ENCODE measurements at regions not wholly inside any gene's neighbourhood (a gene's known extent, or its start where the extent isn't known, plus 50 kb on each side); places are given as distances from the start of the nearest gene placed in this dataset.
"Not testable (repeated sequence)": the region's sequence is repeated elsewhere in the genome, so short reads cannot be mapped to it uniquely, and the experiment has no call there.

GRCh38 chr13:78137404-78138142, 218.9 kb upstream of the EDNRB start:
- peak in 1 of 2 experiments; percentile 51 for DNase-seq

- DNase-seq: no peak
Measured at GRCh38 chr13:78136966-78137365, 218.3 kb upstream of the EDNRB start.

- no peak for DNase-seq
Measured at GRCh38 chr13:78133511-78133910, 214.9 kb upstream of the EDNRB start.

GRCh38 chr13:78131811-78132210, 213.2 kb upstream of the EDNRB start:
- no peak for DNase-seq

GRCh38 chr13:78131346-78131745, 212.7 kb upstream of the EDNRB start:
- no peak for DNase-seq

- DNase-seq: no peak
Measured at GRCh38 chr13:78129823-78130222, 211.2 kb upstream of the EDNRB start.

GRCh38 chr13:78129359-78129758, 210.7 kb upstream of the EDNRB start:
- DNase-seq: no peak

GRCh38 chr13:78121459-78122348, 203.1 kb upstream of the EDNRB start:
- peak in 1 of 2 experiments; percentile 45 for DNase-seq

- DNase-seq: no peak
Measured at GRCh38 chr13:78121001-78121400, 202.4 kb upstream of the EDNRB start.

GRCh38 chr13:78120144-78120543, 201.5 kb upstream of the EDNRB start:
- not testable (repeated sequence) for DNase-seq

GRCh38 chr13:78117070-78117469, 198.4 kb upstream of the EDNRB start:
- DNase-seq: not testable (repeated sequence)

GRCh38 chr13:78105656-78106055, 187.0 kb upstream of the EDNRB start:
- DNase-seq: no peak

- no peak for DNase-seq
Measured at GRCh38 chr13:78103936-78104335, 185.3 kb upstream of the EDNRB start.

GRCh38 chr13:78102741-78103140, 184.1 kb upstream of the EDNRB start:
- DNase-seq: no peak

- no peak for DNase-seq
Measured at GRCh38 chr13:78102121-78102677, 183.6 kb upstream of the EDNRB start.

- no peak for DNase-seq
Measured at GRCh38 chr13:78100486-78100885, 181.9 kb upstream of the EDNRB start.

- DNase-seq: no peak
Measured at GRCh38 chr13:78098249-78098648, 179.6 kb upstream of the EDNRB start.

GRCh38 chr13:78096221-78096620, 177.6 kb upstream of the EDNRB start:
- DNase-seq: no peak

- DNase-seq: no peak
Measured at GRCh38 chr13:78087966-78088678, 169.5 kb upstream of the EDNRB start.

GRCh38 chr13:78085434-78086225, 167.0 kb upstream of the EDNRB start:
- no peak for DNase-seq

GRCh38 chr13:78084401-78084800, 165.8 kb upstream of the EDNRB start:
- DNase-seq: no peak

GRCh38 chr13:78078168-78078567, 159.5 kb upstream of the EDNRB start:
- peak in 1 of 2 experiments; percentile 0 for DNase-seq

Measured in NCI-H446 (cell line).